Stomach (tissue), 4 donors: ENCODE measurements at regions not wholly inside any gene's neighbourhood (a gene's known extent, or its start where the extent isn't known, plus 50 kb on each side); places are given as distances from the start of the nearest gene placed in this dataset.
"Not testable (repeated sequence)": the region's sequence is repeated elsewhere in the genome, so short reads cannot be mapped to it uniquely, and the experiment has no call there.

Experiments
- CTCF ChIP-seq, 7 experiments: fragments of 450-650 bp in 4 of 7; fragments of 200-600 bp in 3 of 7; sonication (generic) in 3 of 7; IDR thresholded peaks; one replicate each; pipeline ENCODE4 v1.5.1; 2016 to 2019; ENCODE audit warnings: antibody characterized with exemption in 7 of 7, control low read depth in 2 of 7, mild to moderate bottlenecking in 1 of 7
- EP300 ChIP-seq: sonication (generic); formaldehyde crosslinking; IDR thresholded peaks from one replicate; pipeline ENCODE4 v1.6.1; 2017; ENCODE audit warnings: antibody characterized with exemption
- POLR2A ChIP-seq, 4 donors: fragments of 450-650 bp; IDR thresholded peaks; one replicate each; pipeline ENCODE4 v1.6.1; 2016; ENCODE audit warnings: antibody characterized with exemption in 4 of 4, control low read depth in 2 of 4, mild to moderate bottlenecking in 1 of 4, moderate library complexity in 1 of 4
- POLR2AphosphoS5 ChIP-seq, 3 donors: sonication (generic); formaldehyde crosslinking; IDR thresholded peaks; one replicate each; pipeline ENCODE4 v1.6.1; 2016; ENCODE audit warnings: antibody characterized with exemption in 3 of 3

GRCh38 chr20:54918993-54919392 lies 443.6 kb downstream of the DOK5 start:
- TF ChIP-seq CTCF (IDR thresholded peaks at IDR 0.05); POLR2A (IDR thresholded peaks at IDR 0.05); POLR2AphosphoS5 (IDR thresholded peaks at IDR 0.05); EP300: not testable (repeated sequence)
